HG03159 (cell line): ENCODE measurements at regions not wholly inside any gene's neighbourhood (a gene's known extent, or its start where the extent isn't known, plus 50 kb on each side); places are given as distances from the start of the nearest gene placed in this dataset.
"Not testable (repeated sequence)": the region's sequence is repeated elsewhere in the genome, so short reads cannot be mapped to it uniquely, and the experiment has no call there.

Source experiments
- ATAC-seq: cut with Tn5 transposase; IDR thresholded peaks from one replicate; pipeline ENCODE4 v1.9.1; 2021; ENCODE audit warnings: mild to moderate bottlenecking, moderate library complexity; ENCODE audit not compliant: unreplicated experiment

DNA sequence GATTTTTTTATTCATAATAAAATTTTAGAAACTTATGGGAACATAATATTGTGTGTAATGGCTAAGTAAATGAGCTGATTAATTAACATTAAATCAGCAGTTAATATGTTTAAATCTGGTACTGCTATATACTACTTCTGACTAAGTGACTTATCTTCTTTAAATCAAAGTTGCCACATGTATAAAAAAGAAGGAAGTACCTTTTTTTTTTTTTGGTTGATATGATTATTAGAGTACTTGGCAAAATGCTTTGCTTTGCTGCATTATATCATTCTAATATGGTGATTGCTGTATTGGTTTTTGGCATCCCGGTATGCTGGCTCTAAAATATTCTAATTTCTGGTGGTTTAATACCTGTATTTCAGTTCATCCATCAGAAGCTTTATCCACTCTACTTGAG lies 319.1 kb upstream of the RGS6 start:
- ATAC-seq = no peak

DNA sequence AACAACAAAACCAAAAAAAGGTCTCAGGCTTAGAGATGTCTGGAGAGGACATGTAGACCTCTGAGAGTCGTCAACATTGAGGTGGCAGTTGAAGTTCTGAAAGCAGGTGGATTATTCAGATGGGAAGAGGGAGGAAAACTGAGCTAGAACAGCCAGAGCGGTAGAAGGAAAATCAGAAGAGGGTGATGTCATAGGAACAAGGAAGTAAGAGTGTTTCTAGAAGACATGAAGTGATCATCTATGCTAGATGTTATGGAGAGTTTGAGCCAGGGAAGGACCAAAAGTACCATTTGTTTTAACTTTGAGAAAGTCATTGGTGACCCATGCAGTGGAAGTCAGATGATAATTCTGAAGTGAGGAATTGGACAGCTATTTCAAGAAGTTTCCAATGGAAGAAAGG lies 316.2 kb upstream of the RGS6 start:
- no peak for ATAC-seq

GRCh38 chr14:71618047-71618446 lies 314.2 kb upstream of the RGS6 start:
- ATAC-seq = no peak

DNA sequence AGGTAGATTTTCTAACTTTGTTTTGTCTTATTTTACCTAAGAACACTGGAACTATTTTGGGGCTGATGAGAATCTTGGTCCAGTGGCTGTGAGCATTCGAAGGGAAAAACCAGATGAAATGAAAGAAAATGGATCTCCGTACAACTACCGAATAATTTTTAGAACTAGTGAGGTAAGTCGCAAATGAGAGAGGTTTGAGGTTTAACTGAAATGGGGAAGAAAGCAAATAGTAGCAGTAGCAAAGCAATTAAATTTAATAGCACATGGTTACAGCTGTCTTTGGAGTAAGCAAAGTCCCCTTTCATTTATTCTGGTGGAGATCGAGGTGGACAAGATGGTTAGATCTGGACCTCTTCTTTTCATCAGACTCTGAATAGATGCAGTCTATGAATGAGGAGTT lies 313.5 kb upstream of the RGS6 start:
- no peak for ATAC-seq

DNA sequence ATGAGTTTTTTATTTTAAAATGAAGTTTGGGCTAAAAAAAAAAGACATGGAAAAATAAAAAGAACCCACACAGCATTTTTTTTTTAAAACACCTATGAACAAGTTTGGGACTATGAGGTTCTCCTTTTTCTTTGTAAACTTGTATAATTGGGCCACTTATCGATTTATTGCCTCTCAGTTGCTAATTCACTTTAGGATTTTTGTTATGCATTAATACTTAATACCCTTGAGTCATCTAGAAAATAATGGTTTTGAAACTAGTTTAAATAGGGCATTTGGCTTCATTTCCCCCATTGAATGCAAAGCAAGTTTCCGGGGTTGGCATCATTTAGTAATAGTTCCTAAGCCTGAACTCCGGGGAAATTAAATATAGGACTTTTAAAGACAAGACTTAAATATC lies 312.8 kb upstream of the RGS6 start:
- ATAC-seq = no peak

DNA sequence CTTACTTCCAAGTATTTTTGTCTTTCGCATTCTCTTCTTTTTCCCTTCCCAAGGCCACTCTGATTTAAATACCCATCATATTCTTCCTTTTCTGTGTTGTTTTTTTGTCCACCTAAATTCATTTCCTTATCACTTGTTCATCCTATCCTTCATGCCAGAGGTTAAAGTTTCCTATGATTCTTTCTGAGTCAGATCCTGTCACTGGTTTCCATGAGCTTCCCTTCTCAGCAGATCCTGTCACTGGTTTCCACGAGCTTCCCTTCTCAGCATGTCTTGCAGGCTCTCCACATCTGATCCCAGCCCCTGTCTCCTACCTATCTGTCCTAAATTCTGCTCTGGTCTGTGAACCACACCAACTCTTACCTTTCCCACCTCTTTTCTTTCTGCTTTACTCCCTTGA lies 311.8 kb upstream of the RGS6 start:
- ATAC-seq = no peak

DNA sequence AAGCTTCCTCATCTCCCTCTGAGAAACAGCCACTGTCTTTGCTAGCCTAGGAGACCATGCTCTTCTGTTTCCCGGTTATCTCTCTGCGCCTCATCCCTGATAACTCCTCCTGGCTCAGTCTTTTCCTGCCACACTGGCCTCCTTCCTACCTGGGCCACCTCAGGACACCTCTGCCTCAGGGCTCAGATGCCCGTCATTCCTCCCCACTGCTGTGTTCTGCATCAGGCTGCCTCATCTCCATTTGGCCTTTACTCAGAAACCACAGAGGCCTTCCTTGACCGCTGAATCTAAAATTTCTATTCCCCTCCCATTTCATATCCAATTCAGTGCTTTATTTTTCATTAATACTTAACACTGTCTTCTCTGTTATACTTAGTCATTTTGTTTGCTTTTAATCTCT lies 311.0 kb upstream of the RGS6 start:
- ATAC-seq = no peak

DNA sequence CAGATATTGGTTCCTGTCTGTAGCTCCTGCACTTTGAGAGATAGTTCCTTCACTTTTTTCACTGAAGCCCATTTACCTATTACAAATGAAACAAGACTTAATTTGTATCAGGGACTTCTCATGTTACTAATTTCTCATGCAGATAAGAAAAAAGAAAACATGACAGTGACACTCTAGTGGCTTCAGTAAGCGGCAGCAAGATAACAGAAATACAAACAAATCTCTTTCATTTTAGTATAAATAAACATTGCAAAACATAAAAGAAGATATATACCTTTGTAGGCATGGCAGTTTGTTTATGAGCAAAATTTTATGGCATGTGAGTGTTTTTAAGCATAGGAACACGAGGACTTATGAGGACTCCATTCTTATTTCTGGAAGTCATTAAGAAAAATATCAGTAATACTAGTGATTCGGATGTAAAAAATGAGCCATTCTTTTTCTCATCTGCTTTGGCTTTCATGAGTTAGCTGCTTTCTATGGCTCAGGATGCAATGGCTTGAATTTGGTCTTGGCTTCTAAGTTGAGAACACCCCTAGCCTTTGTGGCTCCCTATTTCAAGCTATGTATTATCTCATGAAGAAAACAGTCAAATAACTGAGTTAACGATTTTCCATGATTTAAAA lies 310.1 kb upstream of the RGS6 start:
- ATAC-seq = no peak

DNA sequence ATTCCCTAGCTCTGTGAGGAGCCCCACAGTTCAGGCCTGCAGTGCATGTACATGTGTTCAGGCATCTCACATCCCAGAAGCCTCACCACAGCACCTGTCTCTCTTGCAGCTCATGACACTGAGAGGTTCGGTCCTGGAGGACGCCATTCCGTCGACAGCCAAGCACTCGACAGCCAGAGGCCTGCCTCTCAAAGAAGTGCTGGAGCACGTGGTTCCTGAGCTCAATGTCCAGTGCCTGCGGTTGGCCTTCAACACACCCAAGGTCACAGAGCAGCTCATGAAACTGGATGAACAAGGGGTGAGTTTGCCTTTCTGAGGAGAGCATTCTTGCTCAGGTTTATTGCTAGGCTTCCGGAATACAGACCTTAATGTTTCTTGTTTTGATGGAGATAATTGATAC lies 308.3 kb upstream of the RGS6 start:
- no peak for ATAC-seq

DNA sequence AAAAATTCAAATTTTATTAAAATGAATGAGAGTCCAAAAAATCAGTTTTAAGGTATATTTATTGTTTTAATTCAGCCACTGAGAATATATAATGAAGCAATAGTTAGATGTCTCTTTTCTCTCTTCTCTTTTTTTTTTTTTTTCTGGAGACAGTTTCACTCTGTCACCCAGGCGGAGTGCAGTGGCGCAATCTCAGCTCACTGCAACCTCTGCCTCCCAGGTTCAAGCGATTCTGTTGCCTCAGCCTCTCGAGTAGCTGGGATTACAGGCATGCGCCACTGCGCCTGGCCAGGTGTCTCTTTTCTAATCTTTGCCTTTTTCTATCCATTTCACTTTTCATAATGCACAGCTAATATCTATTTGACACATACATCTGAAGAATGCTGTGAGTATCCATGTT lies 307.1 kb upstream of the RGS6 start:
- ATAC-seq = no peak

DNA sequence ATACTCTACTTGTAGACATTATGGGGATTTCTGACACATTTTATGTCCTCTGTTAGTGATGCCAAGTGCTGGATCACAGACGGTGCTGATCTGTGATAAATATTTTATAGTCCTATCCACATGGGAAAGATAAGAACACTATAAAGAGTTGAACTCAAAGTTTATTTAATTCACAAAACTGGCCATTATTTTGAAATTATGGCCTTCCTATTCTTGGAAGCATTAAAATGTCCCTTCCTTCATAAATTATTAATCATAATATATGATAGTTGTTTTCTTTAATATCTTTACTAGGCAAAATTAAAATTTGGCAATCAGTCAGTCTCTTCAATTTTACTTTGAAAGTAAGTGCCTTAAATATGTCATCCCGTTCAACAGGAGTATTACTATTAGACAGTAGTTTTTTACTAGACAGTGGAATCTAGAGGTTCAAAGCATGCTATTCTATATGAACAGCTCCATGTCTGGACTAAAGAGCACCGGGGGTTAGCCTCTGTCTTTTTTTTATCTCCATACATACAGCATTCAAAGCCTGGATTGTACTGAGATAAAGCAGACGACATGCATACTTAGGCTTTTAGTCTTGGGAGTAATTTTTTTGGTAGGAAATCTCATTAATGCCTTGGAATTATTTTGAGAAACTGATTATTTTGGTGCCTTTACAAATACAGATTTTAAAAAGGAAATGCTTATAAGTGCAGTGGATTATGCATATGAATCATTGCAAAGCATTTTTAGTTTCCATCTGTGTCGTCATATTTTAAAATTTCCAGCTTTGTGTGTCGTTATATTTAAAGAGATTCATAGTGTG lies 306.1 kb upstream of the RGS6 start:
- ATAC-seq = no peak

- no peak for ATAC-seq
Measured at GRCh38 chr14:71628433-71628832, 303.8 kb upstream of the RGS6 start.

DNA sequence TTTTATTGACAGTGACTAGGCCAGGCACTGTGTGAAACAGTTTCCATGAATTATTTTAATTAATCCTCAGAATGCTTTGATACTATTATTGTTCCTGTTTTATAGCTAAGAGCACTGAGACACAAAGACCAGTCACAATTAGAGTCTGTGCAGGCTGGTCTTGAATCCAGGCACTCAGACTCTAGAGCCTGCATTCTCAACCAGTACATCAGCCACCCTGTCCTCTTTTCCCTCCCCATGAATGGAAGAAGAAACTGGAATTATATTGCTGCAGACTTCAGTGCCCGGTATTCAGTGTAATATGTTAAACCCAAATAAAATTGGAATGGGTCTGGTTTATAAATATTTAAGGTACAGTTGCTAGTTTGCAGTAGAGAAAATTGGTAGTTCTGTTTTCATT lies 303.0 kb upstream of the RGS6 start:
- ATAC-seq = no peak

- ATAC-seq = no peak
Measured at GRCh38 chr14:71629765-71630492, 302.3 kb upstream of the RGS6 start.

- not testable (repeated sequence) for ATAC-seq
Measured at GRCh38 chr14:71631030-71631429, 301.2 kb upstream of the RGS6 start.

- ATAC-seq = no peak
Measured at GRCh38 chr14:71632440-71632946, 299.7 kb upstream of the RGS6 start.

GRCh38 chr14:71636076-71636475 lies 296.2 kb upstream of the RGS6 start:
- no peak for ATAC-seq

DNA sequence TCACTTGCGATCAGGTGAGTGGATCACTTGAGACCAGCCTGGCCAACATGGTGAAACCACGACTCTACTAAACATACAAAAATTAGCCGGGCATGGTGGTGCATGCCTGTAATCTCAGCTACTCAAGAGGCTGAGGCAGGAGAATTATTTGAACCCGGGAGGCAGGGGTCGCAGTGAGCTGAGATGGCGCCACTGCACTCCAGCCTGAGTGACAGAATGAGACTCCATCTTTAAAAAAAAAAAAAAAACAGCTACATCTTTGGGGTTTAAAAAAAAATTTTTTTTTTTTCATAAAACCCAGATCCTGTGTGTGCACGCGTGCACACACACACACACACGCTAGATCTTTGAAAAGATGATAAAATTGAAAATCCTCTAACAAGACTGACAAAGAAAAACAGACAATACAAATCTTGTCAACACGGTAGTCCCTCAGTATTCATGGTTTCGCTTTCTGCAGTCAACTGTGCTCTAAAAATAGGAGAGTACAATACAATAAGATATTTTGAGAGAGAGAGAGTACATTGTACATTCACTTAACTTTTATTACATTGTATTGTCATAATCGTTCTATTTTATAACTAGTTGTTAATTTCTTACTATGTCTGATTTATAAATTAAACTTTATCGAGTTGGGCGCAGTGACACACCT lies 295.3 kb upstream of the RGS6 start:
- no peak for ATAC-seq

- no peak for ATAC-seq
Measured at GRCh38 chr14:71638523-71639196, 293.6 kb upstream of the RGS6 start.

GRCh38 chr14:71642715-71643114 lies 289.5 kb upstream of the RGS6 start:
- ATAC-seq = no peak

GRCh38 chr14:71645656-71646055 lies 286.6 kb upstream of the RGS6 start:
- no peak for ATAC-seq
